Endodermal cell (in vitro differentiated cells): ENCODE measurements at regions not wholly inside any gene's neighbourhood (a gene's known extent, or its start where the extent isn't known, plus 50 kb on each side); places are given as distances from the start of the nearest gene placed in this dataset.
A peak's percentile ranks its signal among the peaks of the same experiment; 100 is the strongest.

Source experiments
- DNase-seq: peaks from one replicate; pipeline ENCODE4 v3.0.0-alpha.2; 2017
- H3K27ac ChIP-seq: 2 replicates; pipeline ENCODE4 v1.5.1; 2013; ENCODE audit warnings: mild to moderate bottlenecking, low read depth, low read length, moderate library complexity
- H3K27me3 ChIP-seq: 2 replicates; pipeline ENCODE4 v1.6.1; 2013; ENCODE audit warnings: mild to moderate bottlenecking, low read length, moderate library complexity; ENCODE audit not compliant: insufficient read depth, control insufficient read depth, poor library complexity, severe bottlenecking
- H3K36me3 ChIP-seq: 2 replicates; pipeline ENCODE4 v1.7.0; 2013; ENCODE audit warnings: mild to moderate bottlenecking, low read length, moderate library complexity; ENCODE audit not compliant: control insufficient read depth, insufficient read depth
- H3K4me1 ChIP-seq: one replicate; pipeline ENCODE4 v1.7.0; 2013; ENCODE audit warnings: low read length; ENCODE audit not compliant: control insufficient read depth, insufficient read depth
- H3K4me3 ChIP-seq: 2 replicates; pipeline ENCODE4 v1.5.1; 2013; ENCODE audit warnings: mild to moderate bottlenecking, low read length, moderate library complexity
- H3K9ac ChIP-seq: 2 replicates; pipeline ENCODE4 v1.6.1; 2013; ENCODE audit warnings: mild to moderate bottlenecking, low read length, moderate library complexity; ENCODE audit not compliant: poor library complexity, severe bottlenecking; ENCODE audit errors: extremely low read depth
- H3K9me3 ChIP-seq: 2 replicates; pipeline ENCODE4 v1.6.1; 2013; ENCODE audit warnings: mild to moderate bottlenecking, low read length, moderate library complexity; ENCODE audit not compliant: control insufficient read depth
- H3K27ac Mint-ChIP-seq: 2 replicates; pipeline ENCODE4 v1.8.0; 2020; ENCODE audit warnings: mixed read lengths
- H3K27me3 Mint-ChIP-seq: 2 replicates; pipeline ENCODE4 v1.8.0; 2021; ENCODE audit warnings: mild to moderate bottlenecking, mixed read lengths; ENCODE audit not compliant: insufficient read depth
- H3K36me3 Mint-ChIP-seq: 2 replicates; pipeline ENCODE4 v1.8.0; 2020; ENCODE audit warnings: low read depth, mixed read lengths
- H3K4me1 Mint-ChIP-seq: 2 replicates; pipeline ENCODE4 v1.8.0; 2020; ENCODE audit warnings: mixed read lengths
- H3K4me3 Mint-ChIP-seq: 2 replicates; pipeline ENCODE4 v1.8.0; 2020; ENCODE audit warnings: mild to moderate bottlenecking, moderate library complexity, mixed read lengths
- H3K9me3 Mint-ChIP-seq: 2 replicates; pipeline ENCODE4 v1.8.0; 2020; ENCODE audit warnings: mild to moderate bottlenecking, mixed read lengths
- CTCF ChIP-seq: fragments of 200-600 bp; sonication (generic); conservative IDR thresholded peaks from 2 replicates; pipeline ENCODE4 v1.5.0; 2021; ENCODE audit warnings: antibody characterized with exemption, mild to moderate bottlenecking
- WGBS, 2 experiments: methylation state at CpG; one replicate each; pipeline versions ENCODE4 v1.1.5 to v1.1.7; 2013; ENCODE audit warnings: missing lambda C conversion rate in 2 of 2, mixed read lengths in 1 of 2; ENCODE audit not compliant: insufficient coverage in 1 of 2, insufficient read length in 1 of 2; 5-methylcytosine and 5-hydroxymethylcytosine counted together

GRCh38 chr5:79857714-79858409, 133.2 kb downstream of the MTX3 start:
- Mint-ChIP-seq H3K4me1 (no peaks in the 10 kb centered on the region), H3K4me3 (no peak overlapping the region), H3K36me3 (no peaks in the 10 kb centered on the region), H3K27ac (no peak overlapping the region), H3K27me3 (no peaks in the 10 kb centered on the region), H3K9me3 (no peaks in the 10 kb centered on the region)
- H3K27me3 ChIP-seq = no peaks in the 10 kb centered on the region
- no peaks in the 10 kb centered on the region for H3K4me1 ChIP-seq
- TF ChIP-seq CTCF = peak; percentile 97
- peak; percentile 94 for DNase-seq
- H3K9me3 ChIP-seq = no peaks in the 10 kb centered on the region
- no peak overlapping the region for H3K4me3 ChIP-seq
- H3K9ac ChIP-seq = no peak overlapping the region
- 55 to 64% methylated on average over 6 to 9 of the region's 9 CpGs for WGBS, 2 experiments
- H3K27ac ChIP-seq = no peak overlapping the region
- H3K36me3 ChIP-seq = no peaks in the 10 kb centered on the region

GRCh38 chr5:79856456-79857055, 134.5 kb downstream of the MTX3 start:
- Mint-ChIP-seq H3K27ac (no peak overlapping the region), H3K4me3 (no peak overlapping the region), H3K4me1 (peaks cover 2% of the 10 kb centered on the region), H3K36me3 (no peaks in the 10 kb centered on the region), H3K9me3 (no peaks in the 10 kb centered on the region), H3K27me3 (no peaks in the 10 kb centered on the region)
- Histone ChIP-seq H3K9ac (no peak overlapping the region), H3K36me3 (no peaks in the 10 kb centered on the region), H3K4me1 (no peaks in the 10 kb centered on the region), H3K9me3 (no peaks in the 10 kb centered on the region), H3K4me3 (no peak overlapping the region), H3K27me3 (no peaks in the 10 kb centered on the region), H3K27ac (no peak overlapping the region)
- no peak for DNase-seq
- WGBS, 2 experiments = 90 to 96% methylated on average over 9 of the region's 9 CpGs
- TF ChIP-seq CTCF = no peak

GRCh38 chr5:79853676-79854418, 137.2 kb downstream of the MTX3 start:
- H3K9me3 ChIP-seq = no peaks in the 10 kb centered on the region
- H3K4me1 Mint-ChIP-seq = peaks cover 8% of the 10 kb centered on the region
- H3K4me1 ChIP-seq = no peaks in the 10 kb centered on the region
- no peaks in the 10 kb centered on the region for H3K36me3 ChIP-seq
- peak; percentile 55 for DNase-seq
- H3K27me3 Mint-ChIP-seq = no peaks in the 10 kb centered on the region
- no peaks in the 10 kb centered on the region for H3K9me3 Mint-ChIP-seq
- H3K36me3 Mint-ChIP-seq = no peaks in the 10 kb centered on the region
- peak; percentile 46 for TF ChIP-seq CTCF
- no peak overlapping the region for H3K27ac Mint-ChIP-seq
- 81 to 85% methylated on average over 6 to 8 of the region's 8 CpGs for WGBS, 2 experiments
- no peak overlapping the region for H3K27ac ChIP-seq
- H3K27me3 ChIP-seq = no peaks in the 10 kb centered on the region
- H3K9ac ChIP-seq = no peak overlapping the region
- no peak overlapping the region for H3K4me3 Mint-ChIP-seq
- H3K4me3 ChIP-seq = no peak overlapping the region
